Testis (tissue), 2 donors: ENCODE measurements at regions not wholly inside any gene's neighbourhood (a gene's known extent, or its start where the extent isn't known, plus 50 kb on each side); places are given as distances from the start of the nearest gene placed in this dataset.

Source experiments
- CTCF ChIP-seq, 3 experiments: fragments of 450-650 bp in 2 of 3; fragments of 200-600 bp in 1 of 3; sonication (generic) in 1 of 3; IDR thresholded peaks; one replicate each; pipeline ENCODE4 v1.5.1; 2016 to 2019; ENCODE audit warnings: antibody characterized with exemption in 3 of 3, mild to moderate bottlenecking in 2 of 3, moderate library complexity in 1 of 3
- POLR2A ChIP-seq: fragments of 450-650 bp; IDR thresholded peaks from one replicate; pipeline ENCODE4 v1.6.1; 2017; ENCODE audit warnings: antibody characterized with exemption, mild to moderate bottlenecking, moderate library complexity

- TF ChIP-seq CTCF (IDR thresholded peaks at IDR 0.05) = no peak
- no peak for TF ChIP-seq POLR2A
These were observed 101.5 kb upstream of the ANKRD1 start for GRCh38 chr10:91022390-91022789.
